OCI-LY3 (cell line): ENCODE measurements at regions not wholly inside any gene's neighbourhood (a gene's known extent, or its start where the extent isn't known, plus 50 kb on each side); places are given as distances from the start of the nearest gene placed in this dataset.

ENCODE experiments used
- H2AFZ ChIP-seq: fragments of 200-600, 300-600 bp; shearing (Covaris generic); 2 replicates; pipeline ENCODE4 v1.6.0; 2014; ENCODE audit warnings: antibody characterized with exemption, low read depth, low read length
- H3K27ac ChIP-seq: fragments of 200-600, 300-600 bp; sonication (generic); 2 replicates; pipeline ENCODE4 v1.5.1; 2014; ENCODE audit warnings: mild to moderate bottlenecking, low read length, moderate library complexity, mixed read lengths
- H3K27me3 ChIP-seq: fragments of 200-600, 300-600 bp; sonication (generic); 2 replicates; pipeline ENCODE4 v1.6.1; 2014; ENCODE audit warnings: low read depth, low read length, mixed read lengths
- H3K36me3 ChIP-seq: fragments of 200-600, 300-600 bp; sonication (generic); replicated peaks from 2 replicates; pipeline ENCODE3; 2014; ENCODE audit warnings: low read depth, low read length, mixed read lengths
- H3K4me1 ChIP-seq: fragments of 300-600, 200-600 bp; sonication (generic); 2 replicates; pipeline ENCODE4 v1.6.1; 2014; ENCODE audit warnings: low read length, mixed read lengths
- H3K4me2 ChIP-seq: fragments of 200-600, 300-600 bp; sonication (generic); 2 replicates; pipeline ENCODE4 v1.6.1; 2014; ENCODE audit warnings: low read length, mixed read lengths
- H3K4me3 ChIP-seq: fragments of 300-600, 200-600 bp; sonication (generic); 2 replicates; pipeline ENCODE4 v1.5.1; 2014; ENCODE audit warnings: antibody characterized with exemption, mild to moderate bottlenecking, low read length, moderate library complexity
- H3K79me2 ChIP-seq: fragments of 300-600, 200-600 bp; shearing (Covaris generic); 2 replicates; pipeline ENCODE4 v1.6.1; 2014; ENCODE audit warnings: mild to moderate bottlenecking, low read length, mixed read lengths
- H3K9ac ChIP-seq: fragments of 300-600, 200-600 bp; shearing (Covaris generic); 2 replicates; pipeline ENCODE4 v1.6.0; 2014; ENCODE audit warnings: mild to moderate bottlenecking, low read length, moderate library complexity
- H3K9me3 ChIP-seq: fragments of 200-600, 300-600 bp; shearing (Covaris generic); 2 replicates; pipeline ENCODE4 v1.6.1; 2014; ENCODE audit warnings: low read length, mixed read lengths; ENCODE audit not compliant: insufficient read depth
- H4K20me1 ChIP-seq: fragments of 200-600, 300-600 bp; sonication (generic); 2 replicates; pipeline ENCODE4 v1.6.1; 2016; ENCODE audit warnings: low read length, mixed read lengths; ENCODE audit not compliant: insufficient read depth
- EZH2phosphoT487 ChIP-seq: fragments of 200-600 bp; shearing (Covaris generic); IDR thresholded peaks from 2 replicates; pipeline ENCODE4 v1.6.1; 2018; ENCODE audit warnings: antibody characterized with exemption, mixed run types, low read depth
- TF ChIP-seq, protein P1 (sequence below): fragments of 200-600, 300-600 bp; sonication (generic); IDR thresholded peaks from 2 replicates; pipeline ENCODE4 v1.5.1; 2014; ENCODE audit warnings: antibody characterized with exemption, low read length, low read depth

DNA sequence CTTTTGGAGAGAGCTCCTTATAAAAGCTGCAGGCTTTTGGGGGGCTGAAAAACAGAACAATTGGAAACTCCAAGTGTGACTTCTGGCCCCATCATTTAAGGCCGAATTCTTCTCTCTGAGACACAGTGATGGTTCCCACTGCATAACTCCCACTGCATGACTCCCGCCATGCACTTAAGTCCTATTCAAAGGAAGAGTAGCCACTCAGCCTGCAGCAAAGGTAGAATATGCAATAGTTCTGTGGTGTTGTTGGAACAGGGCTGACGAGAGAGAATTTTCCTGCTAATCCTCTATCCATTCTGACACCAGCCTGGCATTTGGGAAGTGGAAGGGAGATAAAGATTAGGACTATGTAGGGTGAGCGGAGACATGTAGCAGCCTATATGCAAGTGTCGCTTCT, 185.6 kb upstream of the ZNF462 start:
- H3K4me2 ChIP-seq = no peak overlapping the region
- H3K9me3 ChIP-seq = no peaks in the 10 kb centered on the region
- no peak for TF ChIP-seq EZH2phosphoT487
- TF ChIP-seq, protein P1, sequence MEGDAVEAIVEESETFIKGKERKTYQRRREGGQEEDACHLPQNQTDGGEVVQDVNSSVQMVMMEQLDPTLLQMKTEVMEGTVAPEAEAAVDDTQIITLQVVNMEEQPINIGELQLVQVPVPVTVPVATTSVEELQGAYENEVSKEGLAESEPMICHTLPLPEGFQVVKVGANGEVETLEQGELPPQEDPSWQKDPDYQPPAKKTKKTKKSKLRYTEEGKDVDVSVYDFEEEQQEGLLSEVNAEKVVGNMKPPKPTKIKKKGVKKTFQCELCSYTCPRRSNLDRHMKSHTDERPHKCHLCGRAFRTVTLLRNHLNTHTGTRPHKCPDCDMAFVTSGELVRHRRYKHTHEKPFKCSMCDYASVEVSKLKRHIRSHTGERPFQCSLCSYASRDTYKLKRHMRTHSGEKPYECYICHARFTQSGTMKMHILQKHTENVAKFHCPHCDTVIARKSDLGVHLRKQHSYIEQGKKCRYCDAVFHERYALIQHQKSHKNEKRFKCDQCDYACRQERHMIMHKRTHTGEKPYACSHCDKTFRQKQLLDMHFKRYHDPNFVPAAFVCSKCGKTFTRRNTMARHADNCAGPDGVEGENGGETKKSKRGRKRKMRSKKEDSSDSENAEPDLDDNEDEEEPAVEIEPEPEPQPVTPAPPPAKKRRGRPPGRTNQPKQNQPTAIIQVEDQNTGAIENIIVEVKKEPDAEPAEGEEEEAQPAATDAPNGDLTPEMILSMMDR = no peak
- H3K79me2 ChIP-seq = no peaks in the 10 kb centered on the region
- H3K9ac ChIP-seq = no peak overlapping the region
- H3K4me1 ChIP-seq = no peaks in the 10 kb centered on the region
- no peak overlapping the region for H2AFZ ChIP-seq
- no peak overlapping the region for H3K27ac ChIP-seq
- peaks cover 4% of the 10 kb centered on the region; the same call in 1 of the 2 replicates for H3K27me3 ChIP-seq
- H3K36me3 ChIP-seq = no peaks in the 10 kb centered on the region
- H4K20me1 ChIP-seq = no peaks in the 10 kb centered on the region
- H3K4me3 ChIP-seq = no peak overlapping the region

DNA sequence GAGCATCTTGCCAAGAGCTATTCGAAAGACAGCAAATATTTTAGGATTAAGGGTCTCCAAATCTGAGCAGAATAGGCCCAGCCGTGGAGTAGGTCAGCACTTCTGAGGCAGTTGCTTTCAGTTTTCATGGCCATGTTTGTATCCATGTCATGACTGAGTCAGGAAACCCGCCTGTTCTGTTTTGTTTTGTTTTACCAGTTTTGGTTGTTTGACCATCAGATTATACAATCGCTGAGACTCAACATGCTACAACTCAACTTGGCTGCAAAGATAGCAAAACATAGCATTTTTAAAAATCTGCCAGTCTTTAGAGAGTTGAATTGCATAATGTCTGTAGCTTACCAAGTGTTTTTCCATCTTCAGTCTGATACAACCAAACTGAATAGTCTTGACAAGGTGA, 185.1 kb upstream of the ZNF462 start:
- Histone ChIP-seq H3K9me3 (no peaks in the 10 kb centered on the region), H3K4me1 (no peaks in the 10 kb centered on the region), H3K27ac (no peak overlapping the region), H3K36me3 (no peaks in the 10 kb centered on the region), H3K4me2 (no peak overlapping the region), H3K4me3 (no peak overlapping the region), H3K27me3 (peaks cover 4% of the 10 kb centered on the region; the same call in 1 of the 2 replicates), H3K9ac (no peak overlapping the region), H4K20me1 (no peaks in the 10 kb centered on the region), H2AFZ (no peak overlapping the region), H3K79me2 (no peaks in the 10 kb centered on the region)
- TF ChIP-seq EZH2phosphoT487 = no peak
- TF ChIP-seq, protein P1 = no peak

DNA sequence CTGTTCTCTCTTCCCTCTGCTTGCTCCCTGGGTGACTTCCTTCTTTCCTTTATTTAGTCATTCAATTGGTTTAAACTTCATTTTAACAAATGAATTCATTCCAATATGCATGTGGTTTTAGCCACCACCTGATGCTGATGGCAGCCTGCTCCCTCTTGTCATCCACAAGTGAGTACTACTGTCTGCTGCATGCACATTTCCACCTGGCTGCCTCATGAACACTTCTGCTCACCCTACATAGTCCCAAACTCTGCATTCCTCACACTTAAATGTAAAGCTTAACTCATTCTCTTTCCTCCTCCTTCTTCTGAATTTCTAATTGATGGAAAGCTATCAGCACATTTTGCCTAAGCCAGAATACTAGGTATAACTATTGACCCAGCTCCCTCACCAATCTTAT, 184.7 kb upstream of the ZNF462 start:
- Histone ChIP-seq H3K9ac (no peak overlapping the region), H3K36me3 (no peaks in the 10 kb centered on the region), H3K27ac (no peak overlapping the region), H4K20me1 (no peaks in the 10 kb centered on the region), H3K4me1 (no peaks in the 10 kb centered on the region), H3K4me3 (no peak overlapping the region), H2AFZ (no peak overlapping the region), H3K4me2 (no peak overlapping the region), H3K9me3 (no peaks in the 10 kb centered on the region), H3K79me2 (no peaks in the 10 kb centered on the region), H3K27me3 (peaks cover 4% of the 10 kb centered on the region; the same call in 1 of the 2 replicates)
- TF ChIP-seq EZH2phosphoT487 = no peak
- TF ChIP-seq, protein P1 = no peak

DNA sequence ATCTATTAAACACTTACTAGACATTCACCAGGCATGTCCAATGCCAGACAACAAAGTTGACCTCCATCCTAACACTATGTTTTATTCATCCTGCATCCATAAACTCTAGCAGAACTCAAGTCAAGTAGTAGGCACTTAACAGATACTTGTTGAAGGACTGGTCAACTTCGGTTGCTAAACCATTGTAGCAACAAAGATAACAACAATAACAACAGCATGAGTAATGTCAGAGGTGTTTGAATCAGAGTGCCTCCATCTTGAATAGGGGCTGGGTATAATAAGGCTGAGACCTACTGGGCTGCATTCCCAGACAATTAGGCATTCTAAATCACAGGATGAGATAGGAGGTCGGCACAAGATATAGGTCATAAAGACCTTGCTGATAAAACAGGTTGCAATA, 180.5 kb upstream of the ZNF462 start:
- no peak overlapping the region for H2AFZ ChIP-seq
- no peaks in the 10 kb centered on the region for H3K79me2 ChIP-seq
- no peak overlapping the region for H3K4me2 ChIP-seq
- no peak overlapping the region for H3K9ac ChIP-seq
- no peak overlapping the region for H3K27ac ChIP-seq
- no peaks in the 10 kb centered on the region for H3K9me3 ChIP-seq
- H3K4me1 ChIP-seq = no peaks in the 10 kb centered on the region
- H3K27me3 ChIP-seq = no peaks in the 10 kb centered on the region
- H3K36me3 ChIP-seq = no peaks in the 10 kb centered on the region
- H3K4me3 ChIP-seq = no peak overlapping the region
- no peak for TF ChIP-seq EZH2phosphoT487
- TF ChIP-seq, protein P1 = no peak
- H4K20me1 ChIP-seq = no peaks in the 10 kb centered on the region
